ENCODE measurements at regions not wholly inside any gene's neighbourhood (a gene's known extent, or its start where the extent isn't known, plus 50 kb on each side); places are given as distances from the start of the nearest gene placed in this dataset.

DNA sequence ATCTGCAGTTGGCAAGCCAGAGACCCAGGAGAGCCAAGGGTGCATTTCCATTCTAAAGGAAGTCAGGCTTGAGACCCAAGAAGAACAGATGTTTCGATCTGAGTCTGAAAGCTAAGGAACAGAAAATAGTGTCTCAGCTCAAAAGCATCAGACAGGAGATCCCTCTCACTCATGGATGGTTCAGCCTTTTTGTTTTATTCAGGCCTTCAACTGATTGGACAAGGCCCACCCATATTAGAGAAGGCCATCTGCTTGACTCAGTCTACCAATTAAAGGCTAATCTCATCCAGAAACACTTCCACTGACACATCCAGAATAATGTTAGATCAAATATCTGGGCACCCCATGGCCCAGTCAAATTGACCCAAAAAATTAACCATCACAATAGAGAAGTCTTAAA lies 255.0 kb downstream of the TXNL1 start (continued):
- TF ChIP-seq, protein P1, sequence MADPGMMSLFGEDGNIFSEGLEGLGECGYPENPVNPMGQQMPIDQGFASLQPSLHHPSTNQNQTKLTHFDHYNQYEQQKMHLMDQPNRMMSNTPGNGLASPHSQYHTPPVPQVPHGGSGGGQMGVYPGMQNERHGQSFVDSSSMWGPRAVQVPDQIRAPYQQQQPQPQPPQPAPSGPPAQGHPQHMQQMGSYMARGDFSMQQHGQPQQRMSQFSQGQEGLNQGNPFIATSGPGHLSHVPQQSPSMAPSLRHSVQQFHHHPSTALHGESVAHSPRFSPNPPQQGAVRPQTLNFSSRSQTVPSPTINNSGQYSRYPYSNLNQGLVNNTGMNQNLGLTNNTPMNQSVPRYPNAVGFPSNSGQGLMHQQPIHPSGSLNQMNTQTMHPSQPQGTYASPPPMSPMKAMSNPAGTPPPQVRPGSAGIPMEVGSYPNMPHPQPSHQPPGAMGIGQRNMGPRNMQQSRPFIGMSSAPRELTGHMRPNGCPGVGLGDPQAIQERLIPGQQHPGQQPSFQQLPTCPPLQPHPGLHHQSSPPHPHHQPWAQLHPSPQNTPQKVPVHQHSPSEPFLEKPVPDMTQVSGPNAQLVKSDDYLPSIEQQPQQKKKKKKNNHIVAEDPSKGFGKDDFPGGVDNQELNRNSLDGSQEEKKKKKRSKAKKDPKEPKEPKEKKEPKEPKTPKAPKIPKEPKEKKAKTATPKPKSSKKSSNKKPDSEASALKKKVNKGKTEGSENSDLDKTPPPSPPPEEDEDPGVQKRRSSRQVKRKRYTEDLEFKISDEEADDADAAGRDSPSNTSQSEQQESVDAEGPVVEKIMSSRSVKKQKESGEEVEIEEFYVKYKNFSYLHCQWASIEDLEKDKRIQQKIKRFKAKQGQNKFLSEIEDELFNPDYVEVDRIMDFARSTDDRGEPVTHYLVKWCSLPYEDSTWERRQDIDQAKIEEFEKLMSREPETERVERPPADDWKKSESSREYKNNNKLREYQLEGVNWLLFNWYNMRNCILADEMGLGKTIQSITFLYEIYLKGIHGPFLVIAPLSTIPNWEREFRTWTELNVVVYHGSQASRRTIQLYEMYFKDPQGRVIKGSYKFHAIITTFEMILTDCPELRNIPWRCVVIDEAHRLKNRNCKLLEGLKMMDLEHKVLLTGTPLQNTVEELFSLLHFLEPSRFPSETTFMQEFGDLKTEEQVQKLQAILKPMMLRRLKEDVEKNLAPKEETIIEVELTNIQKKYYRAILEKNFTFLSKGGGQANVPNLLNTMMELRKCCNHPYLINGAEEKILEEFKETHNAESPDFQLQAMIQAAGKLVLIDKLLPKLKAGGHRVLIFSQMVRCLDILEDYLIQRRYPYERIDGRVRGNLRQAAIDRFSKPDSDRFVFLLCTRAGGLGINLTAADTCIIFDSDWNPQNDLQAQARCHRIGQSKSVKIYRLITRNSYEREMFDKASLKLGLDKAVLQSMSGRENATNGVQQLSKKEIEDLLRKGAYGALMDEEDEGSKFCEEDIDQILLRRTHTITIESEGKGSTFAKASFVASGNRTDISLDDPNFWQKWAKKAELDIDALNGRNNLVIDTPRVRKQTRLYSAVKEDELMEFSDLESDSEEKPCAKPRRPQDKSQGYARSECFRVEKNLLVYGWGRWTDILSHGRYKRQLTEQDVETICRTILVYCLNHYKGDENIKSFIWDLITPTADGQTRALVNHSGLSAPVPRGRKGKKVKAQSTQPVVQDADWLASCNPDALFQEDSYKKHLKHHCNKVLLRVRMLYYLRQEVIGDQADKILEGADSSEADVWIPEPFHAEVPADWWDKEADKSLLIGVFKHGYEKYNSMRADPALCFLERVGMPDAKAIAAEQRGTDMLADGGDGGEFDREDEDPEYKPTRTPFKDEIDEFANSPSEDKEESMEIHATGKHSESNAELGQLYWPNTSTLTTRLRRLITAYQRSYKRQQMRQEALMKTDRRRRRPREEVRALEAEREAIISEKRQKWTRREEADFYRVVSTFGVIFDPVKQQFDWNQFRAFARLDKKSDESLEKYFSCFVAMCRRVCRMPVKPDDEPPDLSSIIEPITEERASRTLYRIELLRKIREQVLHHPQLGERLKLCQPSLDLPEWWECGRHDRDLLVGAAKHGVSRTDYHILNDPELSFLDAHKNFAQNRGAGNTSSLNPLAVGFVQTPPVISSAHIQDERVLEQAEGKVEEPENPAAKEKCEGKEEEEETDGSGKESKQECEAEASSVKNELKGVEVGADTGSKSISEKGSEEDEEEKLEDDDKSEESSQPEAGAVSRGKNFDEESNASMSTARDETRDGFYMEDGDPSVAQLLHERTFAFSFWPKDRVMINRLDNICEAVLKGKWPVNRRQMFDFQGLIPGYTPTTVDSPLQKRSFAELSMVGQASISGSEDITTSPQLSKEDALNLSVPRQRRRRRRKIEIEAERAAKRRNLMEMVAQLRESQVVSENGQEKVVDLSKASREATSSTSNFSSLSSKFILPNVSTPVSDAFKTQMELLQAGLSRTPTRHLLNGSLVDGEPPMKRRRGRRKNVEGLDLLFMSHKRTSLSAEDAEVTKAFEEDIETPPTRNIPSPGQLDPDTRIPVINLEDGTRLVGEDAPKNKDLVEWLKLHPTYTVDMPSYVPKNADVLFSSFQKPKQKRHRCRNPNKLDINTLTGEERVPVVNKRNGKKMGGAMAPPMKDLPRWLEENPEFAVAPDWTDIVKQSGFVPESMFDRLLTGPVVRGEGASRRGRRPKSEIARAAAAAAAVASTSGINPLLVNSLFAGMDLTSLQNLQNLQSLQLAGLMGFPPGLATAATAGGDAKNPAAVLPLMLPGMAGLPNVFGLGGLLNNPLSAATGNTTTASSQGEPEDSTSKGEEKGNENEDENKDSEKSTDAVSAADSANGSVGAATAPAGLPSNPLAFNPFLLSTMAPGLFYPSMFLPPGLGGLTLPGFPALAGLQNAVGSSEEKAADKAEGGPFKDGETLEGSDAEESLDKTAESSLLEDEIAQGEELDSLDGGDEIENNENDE (IDR thresholded peaks at IDR 0.05; ENCODE audit: insufficient replicate concordance, low read length) = no peak
- TF ChIP-seq POU5F1 (IDR thresholded peaks at IDR 0.05; ENCODE audit: low read depth, low read length) (no peak), CHD2 (IDR thresholded peaks at IDR 0.05; ENCODE audit: low read length) (no peak), BCL11A (IDR thresholded peaks at IDR 0.05; ENCODE audit: low read depth in 2 of 2, low read length in 2 of 2) (no peak), RBBP5 (IDR thresholded peaks at IDR 0.05; ENCODE audit: borderline replicate concordance, low read depth, low read length) (no peak), SRF (IDR thresholded peaks at IDR 0.05; ENCODE audit: low read depth, low read length) (no peak)
- TF ChIP-seq, protein P2, sequence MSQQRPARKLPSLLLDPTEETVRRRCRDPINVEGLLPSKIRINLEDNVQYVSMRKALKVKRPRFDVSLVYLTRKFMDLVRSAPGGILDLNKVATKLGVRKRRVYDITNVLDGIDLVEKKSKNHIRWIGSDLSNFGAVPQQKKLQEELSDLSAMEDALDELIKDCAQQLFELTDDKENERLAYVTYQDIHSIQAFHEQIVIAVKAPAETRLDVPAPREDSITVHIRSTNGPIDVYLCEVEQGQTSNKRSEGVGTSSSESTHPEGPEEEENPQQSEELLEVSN (IDR thresholded peaks at IDR 0.05) = no peak

All from H1 (cell line).